GM18861 (cell line): ENCODE measurements at regions not wholly inside any gene's neighbourhood (a gene's known extent, or its start where the extent isn't known, plus 50 kb on each side); places are given as distances from the start of the nearest gene placed in this dataset.

ENCODE experiments used
- ATAC-seq: cut with Tn5 transposase; IDR thresholded peaks from one replicate; pipeline ENCODE4 v1.9.1; 2021; ENCODE audit not compliant: unreplicated experiment

GRCh38 chr4:42328978-42329377 lies 68.3 kb upstream of the SHISA3 start:
- no peak for ATAC-seq

GRCh38 chr4:42329421-42329820 lies 67.9 kb upstream of the SHISA3 start:
- no peak for ATAC-seq

- no peak for ATAC-seq
These were observed 67.2 kb upstream of the SHISA3 start for GRCh38 chr4:42330002-42330592.

GRCh38 chr4:42331040-42331439 lies 66.2 kb upstream of the SHISA3 start:
- ATAC-seq: no peak

- ATAC-seq: peak; percentile 56
These were observed 65.3 kb upstream of the SHISA3 start for GRCh38 chr4:42331914-42332368.

- ATAC-seq: no peak
These were observed 57.3 kb upstream of the SHISA3 start for GRCh38 chr4:42339935-42340406.

GRCh38 chr4:42341518-42342026 lies 55.7 kb upstream of the SHISA3 start:
- no peak for ATAC-seq

- ATAC-seq: no peak
These were observed 54.8 kb upstream of the SHISA3 start for GRCh38 chr4:42342459-42342858.

- ATAC-seq: no peak
These were observed 53.0 kb upstream of the SHISA3 start for GRCh38 chr4:42344309-42344708.

- no peak for ATAC-seq
These were observed 52.5 kb upstream of the SHISA3 start for GRCh38 chr4:42344749-42345148.

GRCh38 chr4:42345962-42346544 lies 51.2 kb upstream of the SHISA3 start:
- ATAC-seq: no peak

GRCh38 chr4:42347076-42347475 lies 50.2 kb upstream of the SHISA3 start:
- no peak for ATAC-seq
